ENCODE measurements at regions not wholly inside any gene's neighbourhood (a gene's known extent, or its start where the extent isn't known, plus 50 kb on each side); places are given as distances from the start of the nearest gene placed in this dataset.

GRCh38 chr7:121798453-121798840 is 74.5 kb upstream of the PTPRZ1 start:
- TF ChIP-seq MYC (IDR thresholded peaks at IDR 0.05; ENCODE audit: borderline replicate concordance, low read length) (no peak), CTCF (IDR thresholded peaks at IDR 0.05) (no peak), CBX8 (IDR thresholded peaks at IDR 0.05) (no peak), ELK1 (IDR thresholded peaks at IDR 0.05; ENCODE audit: low read depth, low read length) (no peak), JUN (IDR thresholded peaks at IDR 0.05) (no peak), EP300 (IDR thresholded peaks at IDR 0.05) (no peak), TFCP2L1 (CRISPR knock-in tag; IDR thresholded peaks at IDR 0.05) (no peak), RCOR1 (IDR thresholded peaks at IDR 0.05; ENCODE audit: low read depth, low read length) (no peak), MAZ (IDR thresholded peaks at IDR 0.05; ENCODE audit: borderline replicate concordance, low read depth, low read length) (no peak), RAD21 (conservative IDR thresholded peaks at IDR 0.05 in 1 of 2, IDR thresholded peaks at IDR 0.05 in 1 of 2) (no peak), HOXA7 (CRISPR knock-in tag; IDR thresholded peaks at IDR 0.05) (no peak)
